A673 (cell line): ENCODE measurements at regions not wholly inside any gene's neighbourhood (a gene's known extent, or its start where the extent isn't known, plus 50 kb on each side); places are given as distances from the start of the nearest gene placed in this dataset.
"Not testable (repeated sequence)": the region's sequence is repeated elsewhere in the genome, so short reads cannot be mapped to it uniquely, and the experiment has no call there.

Experiments used
- BruUV-seq: library from RNA; stranded (reverse); fragments of 400-500 nt; replicated peaks from 2 replicates; lab custom pipeline; 2021; lab: Mats Ljungman, UMichigan
- CTCF ChIA-PET: fragments of 300-600 bp; sonication (Branson Sonifier 250); formaldehyde crosslinking; loops from one replicate; lab custom pipeline; 2022; ENCODE audit warnings: antibody characterized with exemption; lab: Charles Lee
- POLR2A ChIA-PET: fragments of 300-600 bp; sonication (Branson Sonifier 250); formaldehyde crosslinking; loops from one replicate; lab custom pipeline; 2022; ENCODE audit warnings: antibody characterized with exemption; ENCODE audit not compliant: low non-redundant PET; lab: Charles Lee
- DNase-seq: peaks from one replicate; pipeline ENCODE4 v3.0.0-alpha.2; 2015; ENCODE audit warnings: low spot score
- H3K27ac ChIP-seq: fragments of 200-600 bp; sonication (generic); 2 replicates; pipeline ENCODE4 v1.5.1; 2016; ENCODE audit warnings: mixed run types, low read depth, mild to moderate bottlenecking, mixed read lengths, antibody characterized with exemption, low read length; ENCODE audit not compliant: poor library complexity, severe bottlenecking
- H3K27me3 ChIP-seq: fragments of 200-600 bp; sonication (generic); replicated peaks from 2 replicates; pipeline ENCODE4 v1.6.1; 2017; ENCODE audit warnings: mixed run types, low read depth, mild to moderate bottlenecking, mixed read lengths, antibody characterized with exemption, low read length; ENCODE audit not compliant: insufficient read depth, poor library complexity
- H3K36me3 ChIP-seq: fragments of 200-600 bp; sonication (generic); 2 replicates; pipeline ENCODE4 v1.6.1; 2016; ENCODE audit warnings: mixed run types, mild to moderate bottlenecking, mixed read lengths, antibody characterized with exemption, low read length; ENCODE audit not compliant: insufficient read depth, poor library complexity, severe bottlenecking
- H3K4me1 ChIP-seq: fragments of 200-600 bp; sonication (generic); 2 replicates; pipeline ENCODE4 v1.6.1; 2017; ENCODE audit warnings: mixed run types, mild to moderate bottlenecking, mixed read lengths, antibody characterized with exemption, low read length; ENCODE audit not compliant: insufficient read depth, poor library complexity, severe bottlenecking
- H3K4me3 ChIP-seq: fragments of 200-600 bp; sonication (generic); 2 replicates; pipeline ENCODE4 v1.5.1; 2016; ENCODE audit warnings: low read depth, mixed run types, mild to moderate bottlenecking, mixed read lengths, low read length; ENCODE audit not compliant: poor library complexity, severe bottlenecking
- H3K9me3 ChIP-seq: fragments of 200-600 bp; sonication (generic); 2 replicates; pipeline ENCODE4 v1.6.1; 2016; ENCODE audit warnings: mixed run types, low read depth, mild to moderate bottlenecking, mixed read lengths, antibody characterized with exemption, low read length; ENCODE audit not compliant: poor library complexity, severe bottlenecking
- EZH2 ChIP-seq: fragments of 200-600 bp; sonication (generic); IDR thresholded peaks from 2 replicates; pipeline ENCODE4 v1.6.1; 2017; ENCODE audit warnings: borderline replicate concordance, low read depth, mild to moderate bottlenecking, mixed read lengths, antibody characterized with exemption, low read length; ENCODE audit not compliant: poor library complexity, severe bottlenecking
- intact Hi-C: fragments of 100-400 bp; cut with micrococcal nuclease; formaldehyde crosslinking; loops from one replicate; pipeline ENCODE4 v1.10.0; 2022; ENCODE audit not compliant: unreplicated experiment
- TF ChIP-seq, protein P1 (sequence below): fragments of 300-800, 200-600 bp; sonication (generic); conservative IDR thresholded peaks from 2 replicates; pipeline ENCODE4 v1.5.1; 2017; ENCODE audit warnings: low read depth, mild to moderate bottlenecking, antibody characterized with exemption, low read length, moderate library complexity, mixed read lengths

DNA sequence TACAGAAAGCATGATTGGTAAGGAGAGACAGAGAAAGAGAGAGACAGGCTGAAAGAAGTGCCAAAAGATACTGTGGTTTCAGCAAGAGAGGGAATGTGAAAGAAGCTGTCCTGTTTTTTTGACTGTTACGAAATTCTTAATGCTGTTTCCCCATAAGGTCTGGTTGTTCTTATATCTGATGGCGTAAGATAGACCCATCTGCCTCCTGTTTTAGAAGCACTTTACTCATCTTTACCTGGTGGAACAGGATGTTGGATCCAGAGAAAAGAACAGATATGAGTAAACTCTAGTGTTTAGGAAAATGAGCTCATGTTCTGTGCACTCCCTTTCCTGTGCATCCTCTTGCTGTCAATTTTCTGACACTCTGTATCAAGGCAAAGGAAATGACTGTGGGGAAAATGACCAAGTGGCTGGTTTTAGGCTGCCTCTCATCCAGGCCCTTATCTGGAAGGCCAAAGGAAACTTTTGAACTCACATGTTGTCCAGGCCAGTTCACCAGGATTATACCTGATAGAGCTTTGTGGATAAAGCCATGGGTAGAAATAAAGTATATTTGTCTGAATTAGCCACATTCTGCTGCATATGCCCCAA, 311.7 kb upstream of the HTR2C start:
- Histone ChIP-seq H3K27me3 (no peaks in the 10 kb centered on the region), H3K36me3 (no peaks in the 10 kb centered on the region), H3K9me3 (peaks cover 10% of the 10 kb centered on the region), H3K27ac (no peak overlapping the region), H3K4me1 (no peaks in the 10 kb centered on the region), H3K4me3 (no peak overlapping the region)
- POLR2A ChIA-PET = no interaction called here
- TF ChIP-seq EZH2 = no peak
- TF ChIP-seq, protein P1, sequence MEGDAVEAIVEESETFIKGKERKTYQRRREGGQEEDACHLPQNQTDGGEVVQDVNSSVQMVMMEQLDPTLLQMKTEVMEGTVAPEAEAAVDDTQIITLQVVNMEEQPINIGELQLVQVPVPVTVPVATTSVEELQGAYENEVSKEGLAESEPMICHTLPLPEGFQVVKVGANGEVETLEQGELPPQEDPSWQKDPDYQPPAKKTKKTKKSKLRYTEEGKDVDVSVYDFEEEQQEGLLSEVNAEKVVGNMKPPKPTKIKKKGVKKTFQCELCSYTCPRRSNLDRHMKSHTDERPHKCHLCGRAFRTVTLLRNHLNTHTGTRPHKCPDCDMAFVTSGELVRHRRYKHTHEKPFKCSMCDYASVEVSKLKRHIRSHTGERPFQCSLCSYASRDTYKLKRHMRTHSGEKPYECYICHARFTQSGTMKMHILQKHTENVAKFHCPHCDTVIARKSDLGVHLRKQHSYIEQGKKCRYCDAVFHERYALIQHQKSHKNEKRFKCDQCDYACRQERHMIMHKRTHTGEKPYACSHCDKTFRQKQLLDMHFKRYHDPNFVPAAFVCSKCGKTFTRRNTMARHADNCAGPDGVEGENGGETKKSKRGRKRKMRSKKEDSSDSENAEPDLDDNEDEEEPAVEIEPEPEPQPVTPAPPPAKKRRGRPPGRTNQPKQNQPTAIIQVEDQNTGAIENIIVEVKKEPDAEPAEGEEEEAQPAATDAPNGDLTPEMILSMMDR = no peak
- CTCF ChIA-PET = no interaction called here
- no peak for DNase-seq
- no TSS peak for BruUV-seq
- intact Hi-C loops = no loop called here

DNA sequence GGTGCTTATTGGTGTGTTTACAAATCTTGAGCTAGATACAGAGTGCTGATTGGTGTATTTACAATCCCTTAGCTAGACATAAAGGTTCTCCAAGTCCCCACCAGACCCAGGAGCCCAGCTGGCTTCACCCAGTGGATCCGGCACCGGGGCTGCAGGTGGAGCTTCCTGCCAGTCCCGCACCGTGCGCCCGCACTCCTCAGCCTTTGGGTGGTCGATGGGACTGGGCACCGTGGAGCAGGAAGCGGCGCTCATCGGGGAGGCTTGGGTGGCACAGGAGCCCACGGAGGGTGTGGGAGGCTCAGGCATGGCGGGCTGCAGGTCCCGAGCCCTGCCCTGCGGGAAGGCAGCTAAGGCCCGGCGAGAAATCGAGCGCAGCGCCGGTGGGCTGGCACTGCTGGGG, 313.5 kb upstream of the HTR2C start:
- H3K27me3 ChIP-seq, H3K9me3 ChIP-seq, CTCF ChIA-PET, H3K27ac ChIP-seq, H3K4me3 ChIP-seq, BruUV-seq, H3K36me3 ChIP-seq, intact Hi-C loops, POLR2A ChIA-PET, DNase-seq, H3K4me1 ChIP-seq: not testable (repeated sequence)

DNA sequence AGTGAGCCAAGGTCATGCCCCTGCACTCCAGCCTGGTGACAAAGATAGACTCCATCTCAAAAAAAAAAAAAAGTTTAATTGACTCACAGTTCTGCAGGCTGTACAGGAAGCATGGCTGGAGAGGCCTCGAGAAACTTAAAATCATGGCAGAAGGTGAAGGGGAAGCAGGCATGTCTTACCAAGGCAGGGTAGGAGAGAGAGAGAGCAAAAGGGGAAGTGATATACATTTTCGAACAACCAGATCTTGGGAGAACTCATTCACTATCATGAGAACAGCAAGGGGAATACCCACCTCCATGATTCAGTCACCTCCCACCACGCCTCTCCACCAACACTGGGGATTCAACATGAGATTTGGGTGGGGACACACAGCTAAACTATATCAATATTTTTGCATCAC, 315.2 kb upstream of the HTR2C start:
- Histone ChIP-seq H3K4me3 (no peak overlapping the region), H3K36me3 (no peaks in the 10 kb centered on the region), H3K9me3 (peaks cover 10% of the 10 kb centered on the region), H3K27ac (no peak overlapping the region), H3K27me3 (no peaks in the 10 kb centered on the region), H3K4me1 (no peaks in the 10 kb centered on the region)
- DNase-seq = no peak
- TF ChIP-seq, protein P1 = no peak
- TF ChIP-seq EZH2 = no peak
- BruUV-seq = no TSS peak
- CTCF ChIA-PET = no interaction called here
- intact Hi-C loops = no loop called here
- POLR2A ChIA-PET = no interaction called here

DNA sequence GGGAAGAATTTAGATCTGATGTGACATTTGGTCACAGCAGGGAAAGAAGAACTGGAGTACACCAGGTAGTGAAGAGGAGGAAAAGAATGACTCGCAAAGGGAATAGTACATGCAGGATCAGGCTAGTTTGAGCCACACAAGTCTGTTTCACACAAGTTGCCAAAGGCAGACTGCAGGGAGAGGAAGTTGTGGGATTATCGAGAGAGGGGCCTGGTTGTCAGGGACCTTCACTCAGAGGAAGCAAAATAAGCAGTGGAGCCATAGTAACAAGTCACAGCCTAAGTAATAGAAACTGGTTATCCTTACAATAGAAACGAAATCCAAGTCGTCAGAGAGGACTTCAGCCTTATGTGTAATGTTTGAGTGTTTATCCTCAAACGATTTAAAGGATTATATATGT, 316.7 kb upstream of the HTR2C start:
- ChIA-PET POLR2A (no interaction called here), CTCF (no interaction called here)
- Histone ChIP-seq H3K4me1 (no peaks in the 10 kb centered on the region), H3K36me3 (no peaks in the 10 kb centered on the region), H3K27ac (no peak overlapping the region), H3K9me3 (peaks cover 7% of the 10 kb centered on the region), H3K4me3 (no peak overlapping the region), H3K27me3 (no peaks in the 10 kb centered on the region)
- TF ChIP-seq, protein P1 = no peak
- no peak for TF ChIP-seq EZH2
- DNase-seq = no peak
- no TSS peak for BruUV-seq
- intact Hi-C loops = no loop called here
